GM18517 (cell line): ENCODE measurements at regions not wholly inside any gene's neighbourhood (a gene's known extent, or its start where the extent isn't known, plus 50 kb on each side); places are given as distances from the start of the nearest gene placed in this dataset.

Source experiments
- ATAC-seq: cut with Tn5 transposase; IDR thresholded peaks from one replicate; pipeline ENCODE4 v1.9.1; 2021; ENCODE audit warnings: mild to moderate bottlenecking, moderate library complexity; ENCODE audit not compliant: unreplicated experiment

- ATAC-seq = no peak
These were observed 1075.0 kb downstream of the TTLL7 start for GRCh38 chr1:82923931-82924330.

- ATAC-seq = no peak
These were observed 1077.2 kb downstream of the TTLL7 start for GRCh38 chr1:82921759-82922158.

- no peak for ATAC-seq
These were observed 1078.3 kb downstream of the TTLL7 start for GRCh38 chr1:82920418-82921248.

GRCh38 chr1:82919837-82920236, 1079.1 kb downstream of the TTLL7 start:
- no peak for ATAC-seq

- ATAC-seq = no peak
These were observed 1091.6 kb downstream of the TTLL7 start for GRCh38 chr1:82907313-82907712.

- ATAC-seq = no peak
These were observed 1095.3 kb downstream of the TTLL7 start for GRCh38 chr1:82903626-82904025.

GRCh38 chr1:82901561-82901960, 1097.4 kb downstream of the TTLL7 start:
- no peak for ATAC-seq

GRCh38 chr1:82901118-82901517, 1097.8 kb downstream of the TTLL7 start:
- ATAC-seq = no peak

- no peak for ATAC-seq
These were observed 1098.3 kb downstream of the ADGRL2 start for GRCh38 chr1:82899017-82899416.

GRCh38 chr1:82897549-82897948, 1096.8 kb downstream of the ADGRL2 start:
- ATAC-seq = no peak

- ATAC-seq = no peak
These were observed 1095.3 kb downstream of the ADGRL2 start for GRCh38 chr1:82896036-82896435.

- no peak for ATAC-seq
These were observed 1093.9 kb downstream of the ADGRL2 start for GRCh38 chr1:82894635-82895034.

- ATAC-seq = no peak
These were observed 1093.2 kb downstream of the ADGRL2 start for GRCh38 chr1:82893712-82894470.

GRCh38 chr1:82880506-82880905, 1079.8 kb downstream of the ADGRL2 start:
- ATAC-seq = no peak

GRCh38 chr1:82879701-82880305, 1079.1 kb downstream of the ADGRL2 start:
- ATAC-seq = no peak

GRCh38 chr1:82875170-82875569, 1074.4 kb downstream of the ADGRL2 start:
- no peak for ATAC-seq

GRCh38 chr1:82874041-82874440, 1073.3 kb downstream of the ADGRL2 start:
- ATAC-seq = no peak

- no peak for ATAC-seq
These were observed 1069.6 kb downstream of the ADGRL2 start for GRCh38 chr1:82870332-82870731.

- no peak for ATAC-seq
These were observed 1067.0 kb downstream of the ADGRL2 start for GRCh38 chr1:82867781-82868180.

GRCh38 chr1:82861749-82862148, 1061.0 kb downstream of the ADGRL2 start:
- ATAC-seq = no peak

- no peak for ATAC-seq
These were observed 1057.3 kb downstream of the ADGRL2 start for GRCh38 chr1:82858031-82858430.

- ATAC-seq = no peak
These were observed 1048.7 kb downstream of the ADGRL2 start for GRCh38 chr1:82849460-82849859.
